HUES64 (cell line): ENCODE measurements at regions not wholly inside any gene's neighbourhood (a gene's known extent, or its start where the extent isn't known, plus 50 kb on each side); places are given as distances from the start of the nearest gene placed in this dataset.

Experiments used
- H3K27ac ChIP-seq: 2 replicates; pipeline ENCODE4 v1.7.0; 2013; ENCODE audit warnings: low read depth, low read length, inconsistent platforms
- H3K27me3 ChIP-seq: 2 replicates; pipeline ENCODE4 v1.6.1; 2013; ENCODE audit warnings: mild to moderate bottlenecking, low read length; ENCODE audit not compliant: insufficient read depth
- H3K36me3 ChIP-seq: 2 replicates; pipeline ENCODE4 v1.6.1; 2013; ENCODE audit warnings: mild to moderate bottlenecking, low read length; ENCODE audit not compliant: insufficient read depth
- H3K4me1 ChIP-seq: 2 replicates; pipeline ENCODE4 v1.6.1; 2013; ENCODE audit warnings: mild to moderate bottlenecking, low read length, moderate library complexity; ENCODE audit not compliant: insufficient read depth
- H3K4me3 ChIP-seq: 2 replicates; pipeline ENCODE4 v1.5.1; 2013; ENCODE audit warnings: mild to moderate bottlenecking, low read length, moderate library complexity
- H3K9ac ChIP-seq: 2 replicates; pipeline ENCODE4 v1.6.1; 2013; ENCODE audit warnings: mild to moderate bottlenecking, low read depth, low read length
- H3K9me3 ChIP-seq: 2 replicates; pipeline ENCODE4 v1.6.1; 2013; ENCODE audit warnings: low read depth, low read length; ENCODE audit not compliant: insufficient read depth
- WGBS: fragments of 150-250, 120-280 bp; methylation state at CpG from one replicate; pipeline ENCODE4 v1.1.7; 2013; ENCODE audit warnings: missing lambda C conversion rate; 5-methylcytosine and 5-hydroxymethylcytosine counted together

DNA sequence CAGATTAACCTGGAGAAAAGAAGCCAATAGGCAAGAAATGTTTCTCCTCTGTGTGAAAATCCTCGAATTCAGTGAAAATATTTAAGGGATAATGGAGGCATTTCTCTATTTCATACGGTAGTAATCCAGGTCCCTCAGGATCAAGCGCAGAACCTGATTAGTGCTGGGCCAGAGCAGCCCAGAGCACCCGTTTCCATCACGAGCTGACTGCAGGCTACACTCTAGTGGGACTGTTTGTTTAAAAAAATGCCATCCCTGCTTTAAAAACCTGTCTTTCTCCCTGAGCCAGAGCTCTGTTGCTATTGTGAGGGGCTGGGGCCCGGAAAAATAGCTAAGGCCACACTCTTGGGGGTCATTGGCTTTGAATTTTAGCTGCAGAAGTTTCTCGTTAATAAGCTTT lies 223.2 kb upstream of the E2F8 start:
- Histone ChIP-seq H3K4me3 (no peak overlapping the region), H3K36me3 (no peaks in the 10 kb centered on the region), H3K27ac (no peak overlapping the region), H3K27me3 (no peaks in the 10 kb centered on the region), H3K9ac (no peak overlapping the region), H3K4me1 (no peaks in the 10 kb centered on the region), H3K9me3 (no peaks in the 10 kb centered on the region)
- 91% methylated on average over 7 of the region's 7 CpGs for WGBS

DNA sequence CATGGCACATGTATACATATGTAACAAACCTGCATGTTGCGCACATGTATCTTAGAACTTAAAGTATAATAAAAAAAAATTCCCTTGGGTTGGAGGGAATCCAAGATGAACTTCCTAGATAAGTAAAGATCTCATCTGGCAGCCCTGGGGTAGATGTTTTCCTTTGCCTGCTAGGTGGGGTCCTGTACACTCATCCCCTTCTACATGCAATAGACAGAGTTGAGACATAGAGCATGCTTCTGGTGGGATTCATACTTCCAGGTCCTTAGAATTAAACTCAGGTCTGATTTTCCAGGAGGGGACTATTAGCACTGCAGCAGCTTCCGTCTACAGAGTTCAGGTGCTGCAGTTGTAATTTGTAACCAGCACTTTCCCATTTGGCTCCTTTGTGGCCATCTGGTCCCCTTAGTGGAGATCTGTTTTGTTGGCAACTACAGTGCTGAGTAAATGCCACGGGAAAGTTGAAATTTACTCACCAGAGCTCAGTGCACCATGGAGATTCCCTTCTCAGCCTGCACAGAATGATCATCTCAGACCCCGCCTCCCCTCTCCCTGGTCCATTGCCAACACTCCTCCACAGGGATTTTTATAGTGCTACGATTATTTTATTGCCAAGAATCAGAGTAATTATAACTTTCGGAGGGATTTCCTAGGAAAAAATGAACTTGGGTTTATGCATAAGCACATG lies 220.1 kb upstream of the E2F8 start:
- H3K9ac ChIP-seq = no peak overlapping the region

DNA sequence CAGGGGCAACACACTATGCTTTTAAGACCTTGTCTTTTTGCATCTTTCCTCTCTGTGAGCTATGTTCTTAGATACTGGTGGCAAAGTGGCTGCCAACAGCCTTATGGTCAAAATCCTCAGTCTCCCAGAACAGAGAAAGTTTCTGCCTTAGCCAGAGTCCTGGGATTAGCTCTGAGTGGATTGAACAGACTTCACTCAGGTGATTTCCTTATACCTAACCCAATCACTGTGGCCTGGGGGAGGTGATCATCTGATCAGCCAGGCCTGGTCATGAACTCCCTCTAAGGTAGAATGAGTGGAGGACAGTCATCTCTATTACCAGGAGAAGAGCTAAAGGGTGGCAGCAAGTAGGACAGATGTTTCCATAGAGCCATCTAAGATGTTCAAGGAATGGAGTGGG lies 218.5 kb upstream of the E2F8 start:
- Histone ChIP-seq H3K9me3 (no peaks in the 10 kb centered on the region), H3K4me1 (peaks cover 9% of the 10 kb centered on the region), H3K27ac (no peak overlapping the region), H3K36me3 (no peaks in the 10 kb centered on the region), H3K4me3 (no peak overlapping the region), H3K9ac (no peak overlapping the region), H3K27me3 (no peaks in the 10 kb centered on the region)

More for the DNA sequence above, 220.1 kb upstream of the E2F8 start:
- H3K9me3 ChIP-seq = no peaks in the 10 kb centered on the region
- H3K4me1 ChIP-seq = peaks cover 4% of the 10 kb centered on the region
- no peak overlapping the region for H3K27ac ChIP-seq
- H3K4me3 ChIP-seq = no peak overlapping the region
- WGBS = 92% methylated on average over 5 of the region's 6 CpGs
- H3K27me3 ChIP-seq = no peaks in the 10 kb centered on the region
- no peaks in the 10 kb centered on the region for H3K36me3 ChIP-seq

GRCh38 chr11:19458721-19459120 lies 218.0 kb upstream of the E2F8 start:
- Histone ChIP-seq H3K9ac (no peak overlapping the region), H3K4me1 (peaks cover 11% of the 10 kb centered on the region), H3K9me3 (no peaks in the 10 kb centered on the region), H3K27me3 (no peaks in the 10 kb centered on the region), H3K27ac (no peak overlapping the region), H3K4me3 (no peak overlapping the region), H3K36me3 (no peaks in the 10 kb centered on the region)
- WGBS = 80% methylated on average over 3 of the region's 3 CpGs

GRCh38 chr11:19458231-19458630 lies 217.5 kb upstream of the E2F8 start:
- 76% methylated on average over 2 of the region's 2 CpGs for WGBS
- H3K27ac ChIP-seq = no peak overlapping the region
- H3K36me3 ChIP-seq = no peaks in the 10 kb centered on the region
- peaks cover 13% of the 10 kb centered on the region for H3K4me1 ChIP-seq
- no peaks in the 10 kb centered on the region for H3K27me3 ChIP-seq
- no peak overlapping the region for H3K4me3 ChIP-seq
- no peaks in the 10 kb centered on the region for H3K9me3 ChIP-seq
- no peak overlapping the region for H3K9ac ChIP-seq

DNA sequence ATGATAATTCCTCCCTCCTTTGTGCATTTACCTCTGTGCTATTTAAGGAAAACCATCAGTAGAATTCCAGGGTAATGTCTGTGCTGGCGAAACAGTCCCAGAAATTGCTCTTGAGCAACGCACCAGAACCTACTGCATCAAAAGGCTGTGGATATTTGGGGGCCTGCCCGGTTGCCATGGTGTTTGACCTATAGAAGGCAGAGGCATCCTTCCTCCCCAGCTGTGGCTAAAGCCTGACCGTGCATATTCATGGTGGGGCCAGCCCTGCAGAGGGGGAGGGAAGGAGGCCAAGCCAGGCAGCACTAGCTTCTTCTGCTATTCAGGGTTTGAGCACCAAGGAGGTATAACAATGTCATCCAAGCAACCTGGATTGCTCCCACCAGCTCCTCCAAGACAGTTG lies 215.0 kb upstream of the E2F8 start:
- Histone ChIP-seq H3K27me3 (no peaks in the 10 kb centered on the region), H3K4me1 (peaks cover 13% of the 10 kb centered on the region), H3K4me3 (no peak overlapping the region), H3K9ac (no peak overlapping the region; the same call in 1 of the 2 replicates), H3K36me3 (no peaks in the 10 kb centered on the region), H3K27ac (no peak overlapping the region), H3K9me3 (no peaks in the 10 kb centered on the region)
- 58% methylated on average over 4 of the region's 4 CpGs for WGBS

- no peaks in the 10 kb centered on the region for H3K36me3 ChIP-seq
- no peaks in the 10 kb centered on the region for H3K9me3 ChIP-seq
- peaks cover 13% of the 10 kb centered on the region for H3K4me1 ChIP-seq
- H3K9ac ChIP-seq = no peak overlapping the region
- 69% methylated on average over 9 of the region's 9 CpGs for WGBS
- no peak overlapping the region for H3K27ac ChIP-seq
- no peaks in the 10 kb centered on the region for H3K27me3 ChIP-seq
- H3K4me3 ChIP-seq = no peak overlapping the region
Measured at GRCh38 chr11:19453651-19454257, 213.0 kb upstream of the E2F8 start.

DNA sequence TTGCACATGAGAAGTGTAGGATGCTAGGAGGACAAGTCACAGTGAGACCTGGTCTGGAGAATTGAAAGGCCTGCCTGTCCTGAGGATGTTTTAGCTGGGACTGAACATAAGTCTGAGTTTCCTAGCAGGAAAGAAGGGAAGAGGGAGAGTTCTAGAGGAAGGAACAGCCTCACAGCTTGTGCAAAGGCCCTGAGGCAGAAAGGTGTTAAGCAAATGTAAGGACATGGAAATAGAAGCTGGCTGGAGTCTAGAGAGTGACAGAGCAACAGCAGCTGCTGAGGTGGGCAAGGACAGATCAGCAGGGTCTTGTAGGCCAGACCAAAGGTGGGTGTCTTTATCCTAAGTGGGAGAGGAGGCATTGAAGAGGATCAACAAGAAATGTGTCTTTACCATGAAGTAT lies 210.9 kb upstream of the E2F8 start:
- Histone ChIP-seq H3K27ac (no peak overlapping the region), H3K27me3 (no peaks in the 10 kb centered on the region), H3K9me3 (no peaks in the 10 kb centered on the region), H3K4me1 (peaks cover 13% of the 10 kb centered on the region), H3K4me3 (no peak overlapping the region), H3K9ac (no peak overlapping the region), H3K36me3 (no peaks in the 10 kb centered on the region)

GRCh38 chr11:19450282-19450681 lies 209.5 kb upstream of the E2F8 start:
- H3K4me1 ChIP-seq = peaks cover 3% of the 10 kb centered on the region; the same call in 1 of the 2 replicates
- 92% methylated on average over 1 of the region's 1 CpG for WGBS
- H3K27ac ChIP-seq = no peak overlapping the region
- no peaks in the 10 kb centered on the region for H3K36me3 ChIP-seq
- no peaks in the 10 kb centered on the region for H3K9me3 ChIP-seq
- no peaks in the 10 kb centered on the region for H3K27me3 ChIP-seq
- no peak overlapping the region for H3K4me3 ChIP-seq
- no peak overlapping the region for H3K9ac ChIP-seq

DNA sequence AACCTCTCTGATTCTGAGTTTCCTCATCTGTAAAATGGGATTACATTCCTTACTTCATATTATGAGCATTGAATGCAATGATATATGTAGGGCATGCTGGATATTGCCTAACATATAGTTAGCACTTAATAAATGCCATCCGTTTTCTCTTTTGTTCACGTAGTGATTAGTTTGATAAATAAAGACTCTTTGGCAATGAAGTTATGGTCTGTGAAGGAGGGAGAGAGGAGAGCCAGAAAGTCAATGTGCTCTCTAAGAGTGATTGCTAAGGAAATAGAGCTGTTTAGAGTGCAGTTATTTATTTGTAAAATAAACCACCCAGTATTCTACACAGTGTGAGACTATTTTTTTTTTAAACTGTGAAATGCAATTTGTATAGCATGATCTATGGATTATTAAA lies 207.9 kb upstream of the E2F8 start:
- H3K27me3 ChIP-seq = no peaks in the 10 kb centered on the region
- 94% methylated on average over 2 of the region's 2 CpGs for WGBS
- H3K36me3 ChIP-seq = no peaks in the 10 kb centered on the region
- no peak overlapping the region for H3K9ac ChIP-seq
- no peaks in the 10 kb centered on the region for H3K9me3 ChIP-seq
- no peak overlapping the region for H3K27ac ChIP-seq
- H3K4me1 ChIP-seq = 0 out of 2 replicates have a peak, but pooled peaks cover under 1% of the 10 kb centered on the region
- H3K4me3 ChIP-seq = no peak overlapping the region

- no peak overlapping the region for H3K4me3 ChIP-seq
- H3K9me3 ChIP-seq = no peaks in the 10 kb centered on the region
- H3K9ac ChIP-seq = no peak overlapping the region
- no peaks in the 10 kb centered on the region for H3K36me3 ChIP-seq
- no peaks in the 10 kb centered on the region for H3K27me3 ChIP-seq
- no peaks in the 10 kb centered on the region for H3K4me1 ChIP-seq
- 67% methylated on average over 4 of the region's 5 CpGs for WGBS
- no peak overlapping the region for H3K27ac ChIP-seq
Measured at GRCh38 chr11:19447150-19447566, 206.4 kb upstream of the E2F8 start.

DNA sequence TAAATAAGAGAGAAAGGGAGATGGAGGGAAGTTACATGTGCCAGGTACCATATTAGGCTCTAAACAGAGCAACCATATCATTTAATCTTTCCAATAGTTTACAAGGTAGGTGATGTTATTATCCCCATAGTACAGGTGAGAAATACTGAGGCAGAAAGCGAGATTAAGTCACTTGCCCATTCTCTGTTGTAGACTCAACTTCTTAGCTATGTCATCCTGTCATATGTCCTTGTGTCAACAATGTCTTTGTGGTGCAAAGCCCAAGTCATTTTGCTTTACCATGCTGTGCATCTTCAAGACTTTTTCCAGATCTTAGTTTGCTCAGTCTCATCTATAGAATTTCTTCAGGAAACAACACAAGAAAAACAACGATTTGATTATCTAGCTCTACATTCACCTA lies 205.0 kb upstream of the E2F8 start:
- Histone ChIP-seq H3K9me3 (no peaks in the 10 kb centered on the region), H3K27me3 (no peaks in the 10 kb centered on the region), H3K4me1 (no peaks in the 10 kb centered on the region), H3K4me3 (no peak overlapping the region), H3K27ac (no peak overlapping the region), H3K9ac (no peak overlapping the region), H3K36me3 (no peaks in the 10 kb centered on the region)
- WGBS = 47% methylated on average over 2 of the region's 2 CpGs
